ENCODE measurements at regions not wholly inside any gene's neighbourhood (a gene's known extent, or its start where the extent isn't known, plus 50 kb on each side); places are given as distances from the start of the nearest gene placed in this dataset.

DNA sequence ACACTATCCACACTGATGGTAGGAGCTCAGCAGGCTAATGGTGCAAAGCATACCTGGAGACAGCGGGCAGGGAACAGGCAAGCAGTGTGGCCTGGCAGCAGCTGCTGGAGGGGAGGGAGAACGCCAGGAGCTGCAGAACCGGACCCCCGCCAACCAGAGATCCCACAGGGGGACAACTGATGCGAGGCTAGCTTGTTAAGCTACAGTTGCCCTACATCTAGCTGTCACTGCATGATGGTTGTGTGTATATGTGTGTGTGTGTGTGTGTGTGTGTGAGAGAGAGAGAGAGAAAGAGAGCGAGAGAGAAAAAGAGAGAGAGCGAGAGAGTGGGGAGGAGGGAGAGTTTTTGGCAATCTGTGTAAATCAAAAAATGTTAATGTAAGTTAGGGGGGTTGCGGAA is 69.7 kb upstream of the NHSL1 start:
- Histone ChIP-seq H2BK20ac (ENCODE audit: low read length) (no peak overlapping the region), H3K23me2 (ENCODE audit: low read depth, low read length) (peaks cover 10% of the 10 kb centered on the region; the same call in 1 of the 2 replicates), H3K9me3 (ENCODE audit: insufficient read depth in 2 of 2, low read depth in 1 of 2, low read length in 1 of 2) (no peaks in the 10 kb centered on the region), H3K27ac (ENCODE audit: low read depth, low read length) (no peak overlapping the region), H4K91ac (replicated peaks; ENCODE audit: insufficient read length, low read length) (no peak overlapping the region), H3K4me2 (ENCODE audit: insufficient read depth in 1 of 2, low read depth in 2 of 2, low read length in 2 of 2) (peak overlapping the region in 1 of 2 experiments; percentile 18; a peak in 1 of 4 replicates), H3K79me2 (ENCODE audit: control insufficient read depth in 1 of 2, insufficient read depth in 2 of 2, low read length in 2 of 2) (peaks cover 0 to 44% of the 10 kb centered on the region in 2 experiments; a peak in 2 of 4 replicates), H2AFZ (ENCODE audit: low read length) (no peak overlapping the region), H2BK5ac (ENCODE audit: low read depth, low read length) (no peak overlapping the region), H3K14ac (ENCODE audit: insufficient read length) (no peak overlapping the region), H2BK12ac (ENCODE audit: low read depth, low read length) (no peak overlapping the region), H3K36me3 (ENCODE audit: control insufficient read depth in 2 of 4, insufficient read depth in 4 of 4, low read length in 3 of 4) (no peaks in the 10 kb centered on the region), H3K23ac (ENCODE audit: insufficient read length) (no peak overlapping the region), H4K20me1 (replicated peaks in 1 of 2; ENCODE audit: control insufficient read depth in 1 of 2, insufficient read depth in 2 of 2, low read length in 2 of 2) (peaks cover 0 to 1% of the 10 kb centered on the region in 2 experiments), H2AK5ac (ENCODE audit: low read depth, low read length) (peak overlapping the region; percentile 45; the same call in 1 of the 2 replicates), H3K4me3 (ENCODE audit: extremely low read depth in 1 of 4, insufficient read depth in 2 of 4, low read depth in 3 of 4, low read length in 4 of 4) (no peak overlapping the region), H3K79me1 (ENCODE audit: low read depth, low read length) (no peaks in the 10 kb centered on the region; the same call in 1 of the 2 replicates), H3K9ac (replicated peaks in 1 of 4; ENCODE audit: extremely low read depth in 1 of 4, low read depth in 3 of 4, low read length in 3 of 4) (peak overlapping the region in 1 of 4 experiments; percentile 38; a peak in 1 of 7 replicates), H4K5ac (ENCODE audit: insufficient read length, low read depth, low read length) (no peak overlapping the region), H3K18ac (ENCODE audit: extremely low read depth, low read length) (no peak overlapping the region), H4K8ac (ENCODE audit: extremely low read depth, insufficient read depth, low read length) (no peak overlapping the region), H3K27me3 (replicated peaks in 1 of 4; ENCODE audit: control insufficient read depth in 3 of 4, extremely low read depth in 1 of 4, insufficient read depth in 3 of 4, low read length in 3 of 4) (no peaks in the 10 kb centered on the region), H2BK120ac (replicated peaks; ENCODE audit: low read depth, low read length) (no peak overlapping the region), H3K56ac (replicated peaks; ENCODE audit: insufficient read length, low read depth, low read length) (no peak overlapping the region), H3K4me1 (replicated peaks in 1 of 4; ENCODE audit: control insufficient read depth in 3 of 4, insufficient read depth in 4 of 4, low read length in 3 of 4) (peaks cover 0 to 13% (median 6%) of the 10 kb centered on the region in 4 experiments; a peak in 5 of 7 replicates), H2BK15ac (ENCODE audit: low read length) (no peak overlapping the region), H3K4ac (replicated peaks; ENCODE audit: insufficient read length, low read depth, low read length) (no peak overlapping the region)
- POLR2A ChIA-PET (ENCODE audit: partially characterized antibody) = interaction anchor here (1.0 kb wide), 1 partner anchor 14 kb away, joined by 4 read pairs; no protein-coding TSS in a partner anchor
- WGBS, 2 experiments (ENCODE audit: extremely low coverage in 1 of 2, insufficient coverage in 1 of 2, insufficient read length in 1 of 2, insufficient replicate concordance in 2 of 2, low coverage in 1 of 2, low lambda C conversion rate in 2 of 2, missing lambda C conversion rate in 1 of 2) = 80 to 100% methylated on average over 3 to 8 of the region's 8 CpGs
- TF ChIP-seq ASH2L (IDR thresholded peaks at IDR 0.05; ENCODE audit: low read length) (no peak), SIRT6 (IDR thresholded peaks at IDR 0.05; ENCODE audit: low read length) (no peak), JUND (IDR thresholded peaks at IDR 0.05; ENCODE audit: low read length) (no peak), SRF (IDR thresholded peaks at IDR 0.05; ENCODE audit: low read depth, low read length) (no peak), GABPA (IDR thresholded peaks at IDR 0.05; ENCODE audit: borderline replicate concordance, insufficient read depth, low read length) (no peak), TEAD4 (IDR thresholded peaks at IDR 0.05; ENCODE audit: low read depth, low read length) (no peak), TCF12 (IDR thresholded peaks at IDR 0.05; ENCODE audit: low read depth, low read length) (no peak), SP1 (IDR thresholded peaks at IDR 0.05; ENCODE audit: low read depth, low read length) (no peak), MAFK (IDR thresholded peaks at IDR 0.05; ENCODE audit: low read depth, low read length) (no peak), JUN (IDR thresholded peaks at IDR 0.05; ENCODE audit: low read depth, low read length) (no peak), RFX5 (IDR thresholded peaks at IDR 0.05; ENCODE audit: borderline replicate concordance, low read depth, low read length) (no peak), SIN3A (conservative IDR thresholded peaks at IDR 0.05 in 1 of 2, IDR thresholded peaks at IDR 0.05 in 1 of 2; ENCODE audit: low read depth in 1 of 2, low read length in 2 of 2) (no peak)
- TF ChIP-seq, protein P1, sequence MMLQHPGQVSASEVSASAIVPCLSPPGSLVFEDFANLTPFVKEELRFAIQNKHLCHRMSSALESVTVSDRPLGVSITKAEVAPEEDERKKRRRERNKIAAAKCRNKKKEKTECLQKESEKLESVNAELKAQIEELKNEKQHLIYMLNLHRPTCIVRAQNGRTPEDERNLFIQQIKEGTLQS (IDR thresholded peaks at IDR 0.05; ENCODE audit: insufficient read depth, low read depth, low read length) = no peak
- FAIRE-seq = no peak
- CTCF ChIA-PET (ENCODE audit: partially characterized antibody) = interaction anchor here (0.5 to 1.8 kb wide), 6 partner anchors 15 to 1724 kb away, joined by 3 to 8 read pairs (median 4); no protein-coding TSS in a partner anchor
- no peak for DNase-seq (ENCODE audit: low read depth in 1 of 2, low spot score in 2 of 2)
